ENCODE measurements at regions not wholly inside any gene's neighbourhood (a gene's known extent, or its start where the extent isn't known, plus 50 kb on each side); places are given as distances from the start of the nearest gene placed in this dataset.

GRCh38 chr4:89660444-89661172 is 176.4 kb downstream of the SNCA start:
- Histone ChIP-seq H3K4me3 (no peak overlapping the region), H3F3A (ENCODE audit: low read depth) (no peaks in the 10 kb centered on the region), H3K27ac (no peak overlapping the region), H3K27me3 (no peaks in the 10 kb centered on the region), H3K4me1 (peaks cover 16% of the 10 kb centered on the region), H3K36me3 (no peaks in the 10 kb centered on the region), H3K4me2 (peak overlapping the region; percentile 5), H3K9me3 (ENCODE audit: low read depth) (no peaks in the 10 kb centered on the region), H2AFZ (replicated peaks) (peak overlapping the region; percentile 34), H4K20me1 (ENCODE audit: low read depth) (no peaks in the 10 kb centered on the region), H3K9ac (no peak overlapping the region), H3K79me2 (ENCODE audit: low read depth) (no peaks in the 10 kb centered on the region)
- H3K27ac Mint-ChIP-seq, result peak overlapping the region; percentile 3
- peaks cover 33% of the 10 kb centered on the region for H3K4me1 Mint-ChIP-seq
- H3K36me3 Mint-ChIP-seq, result no peaks in the 10 kb centered on the region
- H3K9me3 Mint-ChIP-seq, result no peaks in the 10 kb centered on the region
- peaks cover 1% of the 10 kb centered on the region for H3K27me3 Mint-ChIP-seq (ENCODE audit: insufficient read depth, low read depth)
- TF ChIP-seq EZH2 (IDR thresholded peaks at IDR 0.05) (no peak), EZH2phosphoT487 (IDR thresholded peaks at IDR 0.05) (no peak), CTCF (IDR thresholded peaks at IDR 0.05) (no peak)
- DNase-seq (ENCODE audit: low spot score), result no peak
- H3K4me3 Mint-ChIP-seq, result no peak overlapping the region

DNA sequence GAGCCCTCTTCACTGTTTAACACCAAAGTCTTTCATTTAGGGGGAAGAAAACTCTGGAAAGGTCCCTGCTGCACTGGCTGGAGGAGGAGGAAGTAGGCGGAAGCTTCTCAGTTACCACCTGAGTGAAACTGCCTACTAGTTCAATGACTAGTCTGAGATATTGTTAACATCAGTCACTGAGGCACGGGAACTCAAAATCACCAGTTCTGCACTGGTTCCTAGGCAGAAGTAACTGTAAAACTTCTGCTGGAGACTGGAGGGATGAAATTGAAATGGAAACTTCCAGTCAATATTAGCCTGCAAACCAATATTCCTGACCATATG is 178.3 kb downstream of the SNCA start:
- no peaks in the 10 kb centered on the region for H3K9me3 Mint-ChIP-seq
- H3K4me3 ChIP-seq, result no peak overlapping the region
- no peaks in the 10 kb centered on the region for H3K9me3 ChIP-seq (ENCODE audit: low read depth)
- peaks cover 4% of the 10 kb centered on the region for H3K27me3 Mint-ChIP-seq (ENCODE audit: insufficient read depth, low read depth)
- DNase-seq (ENCODE audit: low spot score), result no peak
- peak overlapping the region; percentile 78 for H2AFZ ChIP-seq (replicated peaks)
- peaks cover 17% of the 10 kb centered on the region for H3K4me1 ChIP-seq
- no peaks in the 10 kb centered on the region for H3K79me2 ChIP-seq (ENCODE audit: low read depth)
- no peak overlapping the region for H3K4me3 Mint-ChIP-seq
- H4K20me1 ChIP-seq (ENCODE audit: low read depth), result no peaks in the 10 kb centered on the region
- no peak overlapping the region for H3K27ac ChIP-seq
- TF ChIP-seq EZH2 (IDR thresholded peaks at IDR 0.05) (no peak), CTCF (IDR thresholded peaks at IDR 0.05) (no peak), EZH2phosphoT487 (IDR thresholded peaks at IDR 0.05) (no peak)
- H3K27me3 ChIP-seq, result no peaks in the 10 kb centered on the region
- H3K36me3 Mint-ChIP-seq, result no peaks in the 10 kb centered on the region
- no peak overlapping the region for H3K9ac ChIP-seq
- no peak overlapping the region for H3K27ac Mint-ChIP-seq
- H3K4me1 Mint-ChIP-seq, result peaks cover 41% of the 10 kb centered on the region
- H3K36me3 ChIP-seq, result no peaks in the 10 kb centered on the region
- no peak overlapping the region for H3K4me2 ChIP-seq
- no peaks in the 10 kb centered on the region for H3F3A ChIP-seq (ENCODE audit: low read depth)

DNA sequence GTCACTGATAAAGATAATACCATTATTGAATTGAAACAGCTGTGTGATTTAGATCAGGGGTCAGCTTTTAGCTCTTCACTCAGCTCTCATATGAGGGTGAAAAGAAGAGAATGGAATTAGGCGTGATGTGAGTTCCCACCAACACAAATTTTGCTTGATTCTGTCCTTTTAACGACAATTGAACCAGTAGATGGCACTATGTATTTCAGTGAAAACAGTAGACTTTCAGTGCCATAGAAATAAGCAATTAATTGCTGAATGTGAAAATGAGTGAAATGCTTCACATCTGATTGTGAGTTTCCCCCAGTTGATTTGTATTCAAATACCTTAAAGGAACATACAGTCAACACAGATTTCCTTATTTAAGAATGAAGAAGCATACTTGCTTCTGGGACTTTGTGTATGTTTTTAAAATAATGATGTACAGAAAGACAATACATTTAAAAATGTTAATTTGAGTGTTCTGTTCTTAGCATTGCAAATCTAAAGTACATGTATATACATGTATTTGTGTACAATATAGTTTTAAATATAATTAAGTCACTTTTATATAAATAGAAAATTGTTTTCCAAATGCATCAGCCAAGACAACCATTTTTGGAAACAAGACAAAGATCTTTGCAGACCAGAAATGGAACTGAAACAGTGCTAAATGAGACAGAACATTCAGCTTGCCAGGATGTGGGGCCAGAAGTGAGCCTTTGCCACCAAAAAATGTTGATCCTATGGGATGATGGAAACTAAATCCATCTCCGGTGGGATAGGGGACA is 178.8 kb downstream of the SNCA start:
- peaks cover 4% of the 10 kb centered on the region for H3K27me3 Mint-ChIP-seq (ENCODE audit: insufficient read depth, low read depth)
- Histone ChIP-seq H3K4me1 (peaks cover 23% of the 10 kb centered on the region), H3K9ac (no peak overlapping the region), H3K27ac (no peak overlapping the region), H3K4me2 (no peak overlapping the region), H3K79me2 (ENCODE audit: low read depth) (no peaks in the 10 kb centered on the region), H3K27me3 (no peaks in the 10 kb centered on the region), H3K9me3 (ENCODE audit: low read depth) (no peaks in the 10 kb centered on the region), H3F3A (ENCODE audit: low read depth) (no peaks in the 10 kb centered on the region), H3K4me3 (no peak overlapping the region), H3K36me3 (no peaks in the 10 kb centered on the region), H2AFZ (replicated peaks) (peak overlapping the region; percentile 78), H4K20me1 (ENCODE audit: low read depth) (no peaks in the 10 kb centered on the region)
- no peak overlapping the region for H3K4me3 Mint-ChIP-seq
- peak; percentile 30 for DNase-seq (ENCODE audit: low spot score)
- TF ChIP-seq CTCF (IDR thresholded peaks at IDR 0.05) (peak; percentile 49), EZH2phosphoT487 (IDR thresholded peaks at IDR 0.05) (no peak), EZH2 (IDR thresholded peaks at IDR 0.05) (no peak)
- peaks cover 42% of the 10 kb centered on the region for H3K4me1 Mint-ChIP-seq
- H3K36me3 Mint-ChIP-seq, result no peaks in the 10 kb centered on the region
- H3K9me3 Mint-ChIP-seq, result no peaks in the 10 kb centered on the region
- H3K27ac Mint-ChIP-seq, result no peak overlapping the region

Measured in neural progenitor cell (in vitro differentiated cells).